ENCODE measurements at regions not wholly inside any gene's neighbourhood (a gene's known extent, or its start where the extent isn't known, plus 50 kb on each side); places are given as distances from the start of the nearest gene placed in this dataset.
A peak's percentile ranks its signal among the peaks of the same experiment; 100 is the strongest.

- H3K4me3 ChIP-seq (ENCODE audit: low read length) = no peak overlapping the region
- peaks cover 3% of the 10 kb centered on the region; the same call in 1 of the 2 replicates for H3K4me1 ChIP-seq (ENCODE audit: insufficient read depth, low read length)
- no peak overlapping the region for H3K27ac ChIP-seq (ENCODE audit: low read length)
- no peaks in the 10 kb centered on the region for H3K27me3 ChIP-seq (ENCODE audit: insufficient read depth, low read length)
- no peaks in the 10 kb centered on the region for H3K36me3 ChIP-seq (ENCODE audit: insufficient read depth, low read depth, low read length)
- H3K9me3 ChIP-seq (ENCODE audit: insufficient read depth, low read depth, low read length) = no peaks in the 10 kb centered on the region
- H3K9ac ChIP-seq (ENCODE audit: low read depth, low read length) = no peak overlapping the region
These were observed 559.1 kb upstream of the TRPC7 start for GRCh38 chr5:136924490-136924889.

GRCh38 chr5:136910625-136911024 lies 545.3 kb upstream of the TRPC7 start:
- H3K27ac ChIP-seq (ENCODE audit: low read length) = no peak overlapping the region
- H3K36me3 ChIP-seq (ENCODE audit: insufficient read depth, low read depth, low read length) = no peaks in the 10 kb centered on the region
- H3K9ac ChIP-seq (ENCODE audit: low read depth, low read length) = no peak overlapping the region
- no peaks in the 10 kb centered on the region for H3K9me3 ChIP-seq (ENCODE audit: insufficient read depth, low read depth, low read length)
- H3K4me1 ChIP-seq (ENCODE audit: insufficient read depth, low read length) = peaks cover 11% of the 10 kb centered on the region; the same call in 1 of the 2 replicates
- H3K27me3 ChIP-seq (ENCODE audit: insufficient read depth, low read length) = no peaks in the 10 kb centered on the region
- H3K4me3 ChIP-seq (ENCODE audit: low read length) = no peak overlapping the region

- Histone ChIP-seq H3K27ac (ENCODE audit: low read length) (no peak overlapping the region), H3K36me3 (ENCODE audit: insufficient read depth, low read depth, low read length) (no peaks in the 10 kb centered on the region), H3K4me1 (ENCODE audit: insufficient read depth, low read length) (peaks cover 11% of the 10 kb centered on the region; the same call in 1 of the 2 replicates), H3K9ac (ENCODE audit: low read depth, low read length) (no peak overlapping the region), H3K4me3 (ENCODE audit: low read length) (no peak overlapping the region), H3K27me3 (ENCODE audit: insufficient read depth, low read length) (no peaks in the 10 kb centered on the region), H3K9me3 (ENCODE audit: insufficient read depth, low read depth, low read length) (no peaks in the 10 kb centered on the region)
These were observed 544.6 kb upstream of the TRPC7 start for GRCh38 chr5:136909906-136910305.

- H3K36me3 ChIP-seq (ENCODE audit: insufficient read depth, low read depth, low read length) = no peaks in the 10 kb centered on the region
- H3K27ac ChIP-seq (ENCODE audit: low read length) = no peak overlapping the region
- H3K4me3 ChIP-seq (ENCODE audit: low read length) = no peak overlapping the region
- H3K9ac ChIP-seq (ENCODE audit: low read depth, low read length) = no peak overlapping the region
- H3K9me3 ChIP-seq (ENCODE audit: insufficient read depth, low read depth, low read length) = no peaks in the 10 kb centered on the region
- H3K4me1 ChIP-seq (ENCODE audit: insufficient read depth, low read length) = peaks cover 11% of the 10 kb centered on the region; the same call in 1 of the 2 replicates
- H3K27me3 ChIP-seq (ENCODE audit: insufficient read depth, low read length) = no peaks in the 10 kb centered on the region
These were observed 542.0 kb upstream of the TRPC7 start for GRCh38 chr5:136907371-136907770.

- H3K27me3 ChIP-seq (ENCODE audit: insufficient read depth, low read length) = no peaks in the 10 kb centered on the region
- peaks cover 11% of the 10 kb centered on the region; the same call in 1 of the 2 replicates for H3K4me1 ChIP-seq (ENCODE audit: insufficient read depth, low read length)
- no peak overlapping the region for H3K9ac ChIP-seq (ENCODE audit: low read depth, low read length)
- no peaks in the 10 kb centered on the region for H3K36me3 ChIP-seq (ENCODE audit: insufficient read depth, low read depth, low read length)
- no peak overlapping the region for H3K4me3 ChIP-seq (ENCODE audit: low read length)
- no peaks in the 10 kb centered on the region for H3K9me3 ChIP-seq (ENCODE audit: insufficient read depth, low read depth, low read length)
- no peak overlapping the region for H3K27ac ChIP-seq (ENCODE audit: low read length)
These were observed 541.2 kb upstream of the TRPC7 start for GRCh38 chr5:136906545-136906944.

- Histone ChIP-seq H3K4me3 (ENCODE audit: low read length) (no peak overlapping the region), H3K4me1 (ENCODE audit: insufficient read depth, low read length) (peaks cover 11% of the 10 kb centered on the region; the same call in 1 of the 2 replicates), H3K9me3 (ENCODE audit: insufficient read depth, low read depth, low read length) (no peaks in the 10 kb centered on the region), H3K9ac (ENCODE audit: low read depth, low read length) (no peak overlapping the region), H3K27ac (ENCODE audit: low read length) (no peak overlapping the region), H3K27me3 (ENCODE audit: insufficient read depth, low read length) (no peaks in the 10 kb centered on the region), H3K36me3 (ENCODE audit: insufficient read depth, low read depth, low read length) (no peaks in the 10 kb centered on the region)
These were observed 540.2 kb upstream of the TRPC7 start for GRCh38 chr5:136905571-136905970.

GRCh38 chr5:136894070-136894469 lies 528.7 kb upstream of the TRPC7 start:
- H3K27me3 ChIP-seq (ENCODE audit: insufficient read depth, low read length) = no peaks in the 10 kb centered on the region
- no peak overlapping the region for H3K27ac ChIP-seq (ENCODE audit: low read length)
- no peaks in the 10 kb centered on the region for H3K36me3 ChIP-seq (ENCODE audit: insufficient read depth, low read depth, low read length)
- H3K9me3 ChIP-seq (ENCODE audit: insufficient read depth, low read depth, low read length) = no peaks in the 10 kb centered on the region; the same call in 1 of the 2 replicates
- no peak overlapping the region for H3K9ac ChIP-seq (ENCODE audit: low read depth, low read length)
- no peak overlapping the region for H3K4me3 ChIP-seq (ENCODE audit: low read length)
- H3K4me1 ChIP-seq (ENCODE audit: insufficient read depth, low read length) = peaks cover 14% of the 10 kb centered on the region

GRCh38 chr5:136892000-136892399 lies 526.7 kb upstream of the TRPC7 start:
- Histone ChIP-seq H3K27ac (ENCODE audit: low read length) (no peak overlapping the region), H3K9me3 (ENCODE audit: insufficient read depth, low read depth, low read length) (no peaks in the 10 kb centered on the region), H3K4me1 (ENCODE audit: insufficient read depth, low read length) (peaks cover 14% of the 10 kb centered on the region), H3K4me3 (ENCODE audit: low read length) (peak overlapping the region; percentile 42; the same call in 1 of the 2 replicates), H3K9ac (ENCODE audit: low read depth, low read length) (peak overlapping the region; percentile 46; the same call in 1 of the 2 replicates), H3K27me3 (ENCODE audit: insufficient read depth, low read length) (no peaks in the 10 kb centered on the region), H3K36me3 (ENCODE audit: insufficient read depth, low read depth, low read length) (no peaks in the 10 kb centered on the region)

GRCh38 chr5:136891175-136891972 lies 526.0 kb upstream of the TRPC7 start:
- H3K4me3 ChIP-seq (ENCODE audit: low read length) = peak overlapping the region; percentile 42; the same call in 1 of the 2 replicates
- no peak overlapping the region for H3K27ac ChIP-seq (ENCODE audit: low read length)
- H3K9me3 ChIP-seq (ENCODE audit: insufficient read depth, low read depth, low read length) = no peaks in the 10 kb centered on the region
- H3K36me3 ChIP-seq (ENCODE audit: insufficient read depth, low read depth, low read length) = no peaks in the 10 kb centered on the region
- H3K9ac ChIP-seq (ENCODE audit: low read depth, low read length) = peak overlapping the region; percentile 46; the same call in 1 of the 2 replicates
- no peaks in the 10 kb centered on the region for H3K27me3 ChIP-seq (ENCODE audit: insufficient read depth, low read length)
- H3K4me1 ChIP-seq (ENCODE audit: insufficient read depth, low read length) = peaks cover 14% of the 10 kb centered on the region

GRCh38 chr5:136890431-136891148 lies 525.2 kb upstream of the TRPC7 start:
- Histone ChIP-seq H3K4me1 (ENCODE audit: insufficient read depth, low read length) (peaks cover 14% of the 10 kb centered on the region), H3K36me3 (ENCODE audit: insufficient read depth, low read depth, low read length) (no peaks in the 10 kb centered on the region), H3K9me3 (ENCODE audit: insufficient read depth, low read depth, low read length) (no peaks in the 10 kb centered on the region), H3K4me3 (ENCODE audit: low read length) (no peak overlapping the region), H3K9ac (ENCODE audit: low read depth, low read length) (no peak overlapping the region), H3K27ac (ENCODE audit: low read length) (no peak overlapping the region), H3K27me3 (ENCODE audit: insufficient read depth, low read length) (no peaks in the 10 kb centered on the region)

GRCh38 chr5:136886608-136887007 lies 521.3 kb upstream of the TRPC7 start:
- Histone ChIP-seq H3K27ac (ENCODE audit: low read length) (no peak overlapping the region), H3K4me1 (ENCODE audit: insufficient read depth, low read length) (peaks cover 6% of the 10 kb centered on the region), H3K4me3 (ENCODE audit: low read length) (no peak overlapping the region), H3K27me3 (ENCODE audit: insufficient read depth, low read length) (no peaks in the 10 kb centered on the region), H3K36me3 (ENCODE audit: insufficient read depth, low read depth, low read length) (no peaks in the 10 kb centered on the region), H3K9ac (ENCODE audit: low read depth, low read length) (no peak overlapping the region), H3K9me3 (ENCODE audit: insufficient read depth, low read depth, low read length) (peaks cover under 1% of the 10 kb centered on the region; the same call in 1 of the 2 replicates)
